ENCODE measurements at regions not wholly inside any gene's neighbourhood (a gene's known extent, or its start where the extent isn't known, plus 50 kb on each side); places are given as distances from the start of the nearest gene placed in this dataset.

DNA sequence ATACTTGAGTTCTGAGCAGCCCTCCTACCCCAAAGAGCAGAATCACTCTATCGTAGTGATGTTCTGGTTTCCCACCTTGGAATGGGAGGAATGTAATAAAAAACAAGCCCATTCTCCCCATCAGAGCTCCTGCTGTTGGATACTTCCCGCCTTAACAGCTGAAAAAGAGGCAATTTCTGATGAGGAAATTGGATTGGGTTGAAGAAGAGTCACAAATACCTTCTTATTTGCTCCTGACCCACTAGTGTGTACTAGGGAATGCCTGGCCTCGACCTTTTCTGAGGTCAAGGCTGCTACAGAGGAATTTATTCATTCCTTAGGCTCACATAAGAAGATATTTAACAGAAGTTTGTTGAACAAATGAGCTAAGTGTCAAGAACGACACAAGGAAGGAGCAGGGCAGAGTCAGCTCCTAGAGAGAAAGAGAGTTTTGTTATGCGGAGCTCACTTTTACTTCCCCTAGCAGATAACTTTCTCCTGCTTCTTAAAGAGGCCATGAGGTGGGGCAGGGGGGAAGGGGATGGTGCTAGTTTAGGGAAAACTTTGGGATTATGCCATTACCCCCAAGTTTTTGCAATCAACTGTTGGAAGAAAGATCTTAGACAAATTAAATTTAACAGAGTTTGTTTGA is 273.8 kb upstream of the CLNK start:
- Histone ChIP-seq H3K4me3 (no peak overlapping the region), H3K4me1 (peaks cover 0 to 14% (median 5%) of the 10 kb centered on the region in 6 donors), H3K9me3 (no peaks in the 10 kb centered on the region), H3K36me3 (no peaks in the 10 kb centered on the region), H3K27me3 (replicated peaks in 1 of 7) (no peaks in the 10 kb centered on the region), H3K27ac (no peak overlapping the region)
- no peak for DNase-seq
- WGBS, 5 donors: 76 to 83% (median 79%) methylated on average over 5 of the region's 5 CpGs
- intact Hi-C loops (cut with DNase I; ENCODE audit: low total_unique reads): no loop called here
- TF ChIP-seq, protein P1, sequence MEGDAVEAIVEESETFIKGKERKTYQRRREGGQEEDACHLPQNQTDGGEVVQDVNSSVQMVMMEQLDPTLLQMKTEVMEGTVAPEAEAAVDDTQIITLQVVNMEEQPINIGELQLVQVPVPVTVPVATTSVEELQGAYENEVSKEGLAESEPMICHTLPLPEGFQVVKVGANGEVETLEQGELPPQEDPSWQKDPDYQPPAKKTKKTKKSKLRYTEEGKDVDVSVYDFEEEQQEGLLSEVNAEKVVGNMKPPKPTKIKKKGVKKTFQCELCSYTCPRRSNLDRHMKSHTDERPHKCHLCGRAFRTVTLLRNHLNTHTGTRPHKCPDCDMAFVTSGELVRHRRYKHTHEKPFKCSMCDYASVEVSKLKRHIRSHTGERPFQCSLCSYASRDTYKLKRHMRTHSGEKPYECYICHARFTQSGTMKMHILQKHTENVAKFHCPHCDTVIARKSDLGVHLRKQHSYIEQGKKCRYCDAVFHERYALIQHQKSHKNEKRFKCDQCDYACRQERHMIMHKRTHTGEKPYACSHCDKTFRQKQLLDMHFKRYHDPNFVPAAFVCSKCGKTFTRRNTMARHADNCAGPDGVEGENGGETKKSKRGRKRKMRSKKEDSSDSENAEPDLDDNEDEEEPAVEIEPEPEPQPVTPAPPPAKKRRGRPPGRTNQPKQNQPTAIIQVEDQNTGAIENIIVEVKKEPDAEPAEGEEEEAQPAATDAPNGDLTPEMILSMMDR (IDR thresholded peaks at IDR 0.05 in 8 of 11, conservative IDR thresholded peaks at IDR 0.05 in 3 of 11): no peak
- no peak for TF ChIP-seq POLR2AphosphoS5 (IDR thresholded peaks at IDR 0.05)
- TF ChIP-seq POLR2A (IDR thresholded peaks at IDR 0.05): no peak

DNA sequence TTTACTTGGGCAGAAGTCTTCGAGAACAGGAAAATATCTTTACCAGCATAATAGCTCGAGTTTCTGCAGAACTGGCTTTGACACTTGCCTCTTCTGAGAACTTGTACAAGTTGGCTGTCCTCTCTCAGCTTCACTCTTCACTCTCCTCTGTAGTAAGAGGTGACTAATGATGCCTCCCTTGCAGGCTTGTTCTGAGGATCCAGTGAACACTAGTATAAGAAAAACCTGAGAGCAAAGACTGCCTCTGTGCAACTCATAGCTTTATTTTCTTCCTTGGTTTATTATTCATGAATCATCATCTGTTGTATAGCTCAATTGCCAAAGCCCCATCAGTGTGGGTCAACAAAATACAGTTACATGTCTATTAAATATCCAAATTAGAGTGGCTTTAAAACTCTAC is 266.7 kb upstream of the CLNK start:
- intact Hi-C loops (cut with DNase I; ENCODE audit: low total_unique reads): no loop called here
- 69 to 84% (median 78%) methylated on average over 2 of the region's 2 CpGs for WGBS, 5 donors
- H3K9me3 ChIP-seq: peaks cover 0 to 5% (median 0%) of the 10 kb centered on the region in 8 donors
- DNase-seq: no peak
- no peak overlapping the region for H3K4me3 ChIP-seq
- no peak overlapping the region for H3K27ac ChIP-seq
- H3K4me1 ChIP-seq: peaks cover 0 to 25% (median 5%) of the 10 kb centered on the region in 6 donors
- H3K36me3 ChIP-seq: no peaks in the 10 kb centered on the region
- no peaks in the 10 kb centered on the region for H3K27me3 ChIP-seq (replicated peaks in 1 of 7)
- TF ChIP-seq, protein P1 (IDR thresholded peaks at IDR 0.05 in 8 of 11, conservative IDR thresholded peaks at IDR 0.05 in 3 of 11): no peak
- no peak for TF ChIP-seq POLR2AphosphoS5 (IDR thresholded peaks at IDR 0.05)
- no peak for TF ChIP-seq POLR2A (IDR thresholded peaks at IDR 0.05)

DNA sequence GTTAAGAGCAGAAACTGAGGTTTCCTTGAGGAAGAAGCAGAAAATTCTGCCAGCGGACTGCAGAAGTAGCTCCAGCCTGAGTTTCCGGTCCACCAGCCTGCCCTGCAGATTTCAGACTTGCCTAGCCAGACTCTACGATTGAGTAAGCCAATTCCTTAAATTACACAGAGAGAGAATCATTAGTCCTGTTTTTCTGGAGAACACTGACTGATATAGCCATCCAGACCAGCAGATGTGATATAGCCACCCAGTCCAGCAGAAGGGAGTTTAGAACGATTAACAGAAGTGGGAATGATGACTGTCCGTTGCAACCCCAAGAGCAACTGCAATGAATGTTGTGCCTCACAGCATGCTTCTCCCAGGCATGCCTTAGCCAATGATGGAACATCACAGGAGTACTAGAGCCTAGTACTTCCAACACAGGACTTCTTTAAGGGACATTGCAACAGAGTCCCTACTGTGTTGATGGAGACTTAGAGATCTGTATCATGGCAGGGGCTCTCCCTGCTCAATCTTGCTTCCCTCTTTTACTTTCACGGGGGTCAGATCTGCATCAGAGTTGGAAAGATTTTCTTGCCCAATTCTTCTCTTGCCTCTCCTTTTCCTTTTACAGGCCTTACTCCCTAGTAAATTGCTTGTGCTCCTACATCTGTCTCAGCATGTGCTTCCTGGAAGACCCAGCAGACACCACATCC is 264.6 kb upstream of the CLNK start:
- H3K36me3 ChIP-seq: no peaks in the 10 kb centered on the region
- H3K4me3 ChIP-seq: no peak overlapping the region
- TF ChIP-seq POLR2AphosphoS5 (IDR thresholded peaks at IDR 0.05): no peak
- TF ChIP-seq POLR2A (IDR thresholded peaks at IDR 0.05): no peak
- TF ChIP-seq, protein P1 (IDR thresholded peaks at IDR 0.05 in 8 of 11, conservative IDR thresholded peaks at IDR 0.05 in 3 of 11): no peak
- WGBS, 5 donors: 69 to 80% (median 73%) methylated on average over 6 of the region's 6 CpGs
- no peak for DNase-seq
- H3K27me3 ChIP-seq (replicated peaks in 1 of 7): no peaks in the 10 kb centered on the region
- H3K27ac ChIP-seq: no peak overlapping the region
- peaks cover 0 to 14% (median 0%) of the 10 kb centered on the region in 6 donors for H3K4me1 ChIP-seq
- intact Hi-C loops (cut with DNase I; ENCODE audit: low total_unique reads): no loop called here
- H3K9me3 ChIP-seq: peaks cover 0 to 5% (median 0%) of the 10 kb centered on the region in 8 donors

DNA sequence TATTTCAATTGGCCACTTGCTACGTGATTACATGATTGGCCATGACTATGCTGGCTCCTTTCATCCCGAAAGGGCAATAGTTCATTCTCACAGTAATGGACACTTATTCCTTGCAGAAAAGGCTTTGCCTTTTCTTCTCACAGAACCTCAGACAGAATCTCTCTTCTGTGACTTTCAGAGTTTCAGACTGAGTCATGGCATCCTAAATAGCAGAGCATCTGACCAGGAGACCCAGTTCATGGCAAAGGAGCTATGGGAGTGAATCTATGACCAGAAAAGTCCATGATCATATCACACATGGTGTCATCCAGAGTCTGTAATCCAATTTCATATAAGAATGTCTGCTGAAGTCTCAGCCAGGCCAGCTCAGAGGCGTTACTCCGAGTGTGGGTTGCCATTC is 263.3 kb upstream of the CLNK start:
- Histone ChIP-seq H3K27ac (no peak overlapping the region), H3K9me3 (peaks cover 0 to 5% (median 0%) of the 10 kb centered on the region in 8 donors), H3K36me3 (no peaks in the 10 kb centered on the region), H3K4me3 (no peak overlapping the region), H3K27me3 (replicated peaks in 1 of 7) (no peaks in the 10 kb centered on the region), H3K4me1 (peaks cover 0 to 12% (median 0%) of the 10 kb centered on the region in 6 donors)
- WGBS, 5 donors: 63 to 98% (median 68%) methylated on average over 4 of the region's 4 CpGs
- TF ChIP-seq, protein P1 (IDR thresholded peaks at IDR 0.05 in 8 of 11, conservative IDR thresholded peaks at IDR 0.05 in 3 of 11): no peak
- no peak for TF ChIP-seq POLR2AphosphoS5 (IDR thresholded peaks at IDR 0.05)
- no peak for TF ChIP-seq POLR2A (IDR thresholded peaks at IDR 0.05)
- intact Hi-C loops (cut with DNase I; ENCODE audit: low total_unique reads): no loop called here
- no peak for DNase-seq
